ENCODE measurements at regions not wholly inside any gene's neighbourhood (a gene's known extent, or its start where the extent isn't known, plus 50 kb on each side); places are given as distances from the start of the nearest gene placed in this dataset.

- TF ChIP-seq CTCF (conservative IDR thresholded peaks at IDR 0.05; ENCODE audit: low read depth, low read length), result no peak
- no peak for DNase-seq (ENCODE audit: low read depth)
- H3K4me3 ChIP-seq (ENCODE audit: low read depth, low read length), result no peak overlapping the region
Measured at GRCh38 chr1:188325211-188325610, 1496.5 kb downstream of the PLA2G4A start.

GRCh38 chr1:188343914-188344313 lies 1515.2 kb downstream of the PLA2G4A start:
- TF ChIP-seq CTCF (conservative IDR thresholded peaks at IDR 0.05; ENCODE audit: low read depth, low read length), result no peak
- no peak overlapping the region for H3K4me3 ChIP-seq (ENCODE audit: low read depth, low read length)
- DNase-seq (ENCODE audit: low read depth), result no peak

- TF ChIP-seq CTCF (conservative IDR thresholded peaks at IDR 0.05; ENCODE audit: low read depth, low read length), result no peak
- no peak for DNase-seq (ENCODE audit: low read depth)
- no peak overlapping the region for H3K4me3 ChIP-seq (ENCODE audit: low read depth, low read length)
Measured at GRCh38 chr1:188350104-188350503, 1521.4 kb downstream of the PLA2G4A start.

GRCh38 chr1:188355082-188355481 lies 1526.3 kb downstream of the PLA2G4A start:
- no peak for DNase-seq (ENCODE audit: low read depth)
- TF ChIP-seq CTCF (conservative IDR thresholded peaks at IDR 0.05; ENCODE audit: low read depth, low read length), result no peak
- no peak overlapping the region for H3K4me3 ChIP-seq (ENCODE audit: low read depth, low read length)

GRCh38 chr1:188355847-188356246 lies 1527.1 kb downstream of the PLA2G4A start:
- TF ChIP-seq CTCF (conservative IDR thresholded peaks at IDR 0.05; ENCODE audit: low read depth, low read length), result no peak
- H3K4me3 ChIP-seq (ENCODE audit: low read depth, low read length), result no peak overlapping the region
- DNase-seq (ENCODE audit: low read depth), result no peak

GRCh38 chr1:188359315-188359714 lies 1530.6 kb downstream of the PLA2G4A start:
- TF ChIP-seq CTCF (conservative IDR thresholded peaks at IDR 0.05; ENCODE audit: low read depth, low read length), result no peak
- DNase-seq (ENCODE audit: low read depth), result no peak
- no peak overlapping the region for H3K4me3 ChIP-seq (ENCODE audit: low read depth, low read length)

GRCh38 chr1:188363943-188364342 lies 1535.2 kb downstream of the PLA2G4A start:
- H3K4me3 ChIP-seq (ENCODE audit: low read depth, low read length), result no peak overlapping the region
- TF ChIP-seq CTCF (conservative IDR thresholded peaks at IDR 0.05; ENCODE audit: low read depth, low read length), result no peak

More at GRCh38 chr1:188363943-188364342, 1535.2 kb downstream of the PLA2G4A start:
- no peak for DNase-seq (ENCODE audit: low read depth)

Measured in choroid plexus epithelial cell (primary cell).